IMR-90 (cell line): ENCODE measurements at regions not wholly inside any gene's neighbourhood (a gene's known extent, or its start where the extent isn't known, plus 50 kb on each side); places are given as distances from the start of the nearest gene placed in this dataset.

Experiments
- ATAC-seq: fragments of 200-7000 bp; cut with Tn5 transposase; 2 replicates; pipeline ENCODE4 v1.9.1; 2020; ENCODE audit warnings: low read depth, mild to moderate bottlenecking, moderate library complexity
- BruUV-seq: library from RNA; stranded (reverse); fragments of 400-500 nt; replicated peaks from 2 replicates; lab custom pipeline; 2021; lab: Mats Ljungman, UMichigan
- CTCF ChIA-PET: fragments of 300-600 bp; formaldehyde crosslinking; extraction: SDS; loops from one replicate; lab custom pipeline; 2021; ENCODE audit warnings: antibody characterized with exemption; lab: Yijun Ruan, JAX
- POLR2A ChIA-PET: fragments of 300-600 bp; sonication (Branson Sonifier 250); formaldehyde crosslinking; loops from one replicate; lab custom pipeline; 2022; ENCODE audit warnings: antibody characterized with exemption; ENCODE audit not compliant: unreplicated experiment; lab: Charles Lee
- DNase-seq: peaks from one replicate; pipeline ENCODE4 v3.0.0; 2013
- H2AFZ ChIP-seq: replicated peaks from 2 replicates; pipeline ENCODE3; 2013; ENCODE audit warnings: low read length, mild to moderate bottlenecking; ENCODE audit not compliant: poor library complexity
- H2AK5ac ChIP-seq: 2 replicates; pipeline ENCODE4 v1.6.1; 2013; ENCODE audit warnings: low read depth, low read length, inconsistent platforms
- H2AK9ac ChIP-seq: replicated peaks from 2 replicates; pipeline ENCODE3; 2013; ENCODE audit warnings: mild to moderate bottlenecking, low read depth, low read length, moderate library complexity; ENCODE audit not compliant: poor library complexity
- H2BK120ac ChIP-seq: 2 replicates; pipeline ENCODE4 v1.6.1; 2013; ENCODE audit warnings: low read depth, low read length, inconsistent platforms
- H2BK15ac ChIP-seq: 3 replicates; pipeline ENCODE4 v1.6.1; 2013; ENCODE audit warnings: low read depth, low read length, inconsistent platforms
- H2BK20ac ChIP-seq: 2 replicates; pipeline ENCODE4 v1.6.1; 2013; ENCODE audit warnings: low read depth, mild to moderate bottlenecking, inconsistent platforms, low read length, moderate library complexity
- H2BK5ac ChIP-seq: 2 replicates; pipeline ENCODE4 v1.6.1; 2013; ENCODE audit warnings: mild to moderate bottlenecking, low read depth, low read length, inconsistent platforms; ENCODE audit not compliant: poor library complexity, severe bottlenecking
- H3K14ac ChIP-seq: replicated peaks from 2 replicates; pipeline ENCODE4 v1.6.1; 2013; ENCODE audit warnings: low read depth, low read length, inconsistent platforms
- H3K18ac ChIP-seq: 2 replicates; pipeline ENCODE4 v1.6.1; 2013; ENCODE audit warnings: low read depth, low read length, control low read depth
- H3K23ac ChIP-seq: 2 replicates; pipeline ENCODE4 v1.6.1; 2013; ENCODE audit warnings: low read depth, low read length, inconsistent platforms
- H3K27ac ChIP-seq: 2 replicates; pipeline ENCODE4 v1.5.1; 2013; ENCODE audit warnings: mild to moderate bottlenecking, control low read depth, low read length; ENCODE audit not compliant: insufficient read depth
- H3K27me3 ChIP-seq: 2 replicates; pipeline ENCODE4 v1.6.1; 2013; ENCODE audit warnings: low read length; ENCODE audit not compliant: control insufficient read depth, insufficient read depth
- H3K36me3 ChIP-seq: 2 replicates; pipeline ENCODE4 v1.6.1; 2013; ENCODE audit warnings: low read length, mixed read lengths; ENCODE audit not compliant: control insufficient read depth, insufficient read depth
- H3K4ac ChIP-seq: 2 replicates; pipeline ENCODE4 v1.6.1; 2013; ENCODE audit warnings: low read depth, low read length, inconsistent platforms
- H3K4me1 ChIP-seq: 2 replicates; pipeline ENCODE4 v1.6.1; 2013; ENCODE audit warnings: low read length, mixed read lengths; ENCODE audit not compliant: control insufficient read depth, insufficient read depth
- H3K4me2 ChIP-seq: 2 replicates; pipeline ENCODE4 v1.6.1; 2013; ENCODE audit warnings: low read depth, mild to moderate bottlenecking, control low read depth, low read length, moderate library complexity
- H3K4me3 ChIP-seq: 2 replicates; pipeline ENCODE4 v1.5.1; 2013; ENCODE audit warnings: low read depth, mild to moderate bottlenecking, control low read depth, low read length, moderate library complexity; ENCODE audit not compliant: insufficient read depth
- H3K56ac ChIP-seq: 2 replicates; pipeline ENCODE4 v1.6.1; 2013; ENCODE audit warnings: low read length, inconsistent platforms; ENCODE audit not compliant: insufficient read depth; ENCODE audit errors: extremely low read depth
- H3K79me1 ChIP-seq, 2 experiments: 2 replicates each; pipeline ENCODE4 v1.6.1; 2013; ENCODE audit warnings: low read length in 2 of 2, inconsistent platforms in 1 of 2, low read depth in 1 of 2
- H3K9ac ChIP-seq: 2 replicates; pipeline ENCODE4 v1.6.1; 2013; ENCODE audit warnings: low read depth, low read length, control low read depth
- H3K9me1 ChIP-seq: 2 replicates; pipeline ENCODE4 v1.6.1; 2013; ENCODE audit warnings: low read length, inconsistent platforms; ENCODE audit not compliant: insufficient read depth
- H3K9me3 ChIP-seq: 2 replicates; pipeline ENCODE4 v1.6.1; 2013; ENCODE audit warnings: low read length; ENCODE audit not compliant: control insufficient read depth, insufficient read depth
- H4K20me1 ChIP-seq: 2 replicates; pipeline ENCODE4 v1.6.1; 2013; ENCODE audit warnings: low read length, inconsistent platforms; ENCODE audit not compliant: insufficient read depth
- H4K5ac ChIP-seq: 2 replicates; pipeline ENCODE4 v1.6.1; 2013; ENCODE audit warnings: mild to moderate bottlenecking, low read depth, low read length, control low read depth
- H4K8ac ChIP-seq, 2 experiments: 2 replicates each; pipeline ENCODE4 v1.6.1; 2013; ENCODE audit warnings: low read depth in 2 of 2, low read length in 2 of 2, control low read depth in 1 of 2, inconsistent platforms in 1 of 2
- H4K91ac ChIP-seq: 2 replicates; pipeline ENCODE4 v1.6.1; 2013; ENCODE audit warnings: low read depth, low read length, inconsistent platforms; ENCODE audit not compliant: insufficient read depth
- BHLHE40 ChIP-seq: fragments of 150-350 bp; IDR thresholded peaks from 2 replicates; pipeline ENCODE4 v1.6.1; 2016; ENCODE audit warnings: mild to moderate bottlenecking, low read depth, low read length
- CEBPB ChIP-seq: IDR thresholded peaks from 2 replicates; pipeline ENCODE4 v1.6.1; 2012; ENCODE audit warnings: low read depth, low read length, improper control_type of control experiment
- CHD1 ChIP-seq: IDR thresholded peaks from 2 replicates; pipeline ENCODE4 v1.6.1; 2012; ENCODE audit warnings: low read depth, low read length, improper control_type of control experiment
- ELK1 ChIP-seq: fragments of 150-350 bp; IDR thresholded peaks from 2 replicates; pipeline ENCODE4 v1.6.1; 2016; ENCODE audit warnings: low read depth, mild to moderate bottlenecking, low read length, moderate library complexity, borderline replicate concordance
- FOS ChIP-seq: fragments of 150-350 bp; IDR thresholded peaks from 2 replicates; pipeline ENCODE4 v1.6.1; 2016; ENCODE audit warnings: low read depth, low read length
- MAFK ChIP-seq: IDR thresholded peaks from 2 replicates; pipeline ENCODE4 v1.6.1; 2012; ENCODE audit warnings: low read depth, low read length, improper control_type of control experiment
- MAZ ChIP-seq: IDR thresholded peaks from 2 replicates; pipeline ENCODE4 v1.6.1; 2012; ENCODE audit warnings: low read depth, mild to moderate bottlenecking, low read length, improper control_type of control experiment, moderate library complexity, borderline replicate concordance
- MXI1 ChIP-seq: IDR thresholded peaks from 2 replicates; pipeline ENCODE4 v1.6.1; 2012; ENCODE audit warnings: low read depth, mild to moderate bottlenecking, low read length, moderate library complexity, borderline replicate concordance
- NFE2L2 ChIP-seq: fragments of 150-350 bp; IDR thresholded peaks from 2 replicates; pipeline ENCODE4 v1.6.1; 2016; ENCODE audit warnings: low read depth, mild to moderate bottlenecking, low read length
- POLR2A ChIP-seq: IDR thresholded peaks from 2 replicates; pipeline ENCODE4 v1.6.1; 2012; ENCODE audit warnings: mild to moderate bottlenecking, low read depth, low read length
- RAD21 ChIP-seq: IDR thresholded peaks from 2 replicates; pipeline ENCODE4 v1.6.1; 2012; ENCODE audit warnings: low read length, improper control_type of control experiment
- RFX5 ChIP-seq: IDR thresholded peaks from 2 replicates; pipeline ENCODE4 v1.8.0; 2012; ENCODE audit warnings: low read depth, mild to moderate bottlenecking, low read length, moderate library complexity
- SMC3 ChIP-seq: fragments of 150-350 bp; IDR thresholded peaks from 2 replicates; pipeline ENCODE4 v1.6.1; 2016; ENCODE audit warnings: low read depth, mild to moderate bottlenecking, antibody characterized with exemption, low read length, moderate library complexity
- USF2 ChIP-seq: fragments of 150-350 bp; IDR thresholded peaks from 2 replicates; pipeline ENCODE4 v1.6.1; 2017; ENCODE audit warnings: mild to moderate bottlenecking, antibody characterized with exemption, low read length, low read depth
- WGBS, 2 experiments: methylation state at CpG; one replicate each; pipeline versions ENCODE4 v1.1.5 to v1.1.7; 2013; ENCODE audit warnings: missing lambda C conversion rate in 2 of 2; ENCODE audit not compliant: insufficient read length in 1 of 2; ENCODE audit errors: extremely low coverage in 2 of 2; 5-methylcytosine and 5-hydroxymethylcytosine counted together
- dilution Hi-C: fragments of 300-500 bp; cut with HindIII; formaldehyde crosslinking; loops from one replicate; pipeline ENCODE4 v1.14.3; 2018; ENCODE audit warnings: low sequenced_read_pairs; ENCODE audit not compliant: unreplicated experiment
- in situ Hi-C: fragments of 300-500 bp; cut with MboI; formaldehyde crosslinking; loops from 3 replicates; pipeline ENCODE4 v1.14.3; 2019; ENCODE audit warnings: low sequenced_read_pairs, inconsistent platforms, mixed read lengths
- intact Hi-C: fragments of 100-400 bp; cut with micrococcal nuclease; formaldehyde crosslinking; loops from 2 replicates; pipeline ENCODE4 v1.10.0; 2022
- TF ChIP-seq, protein P1 (sequence below): conservative IDR thresholded peaks from 2 replicates; pipeline ENCODE4 v1.5.1; 2012; ENCODE audit warnings: mild to moderate bottlenecking, low read depth, low read length, improper control_type of control experiment

GRCh38 chr11:59263225-59263894 is 50.6 kb upstream of the MPEG1 start:
- ATAC-seq: no peak
- Histone ChIP-seq H2AK5ac (no peak overlapping the region), H3K56ac (no peak overlapping the region), H3K9me1 (no peaks in the 10 kb centered on the region), H3K27me3 (peaks cover 9% of the 10 kb centered on the region), H2AK9ac (no peak overlapping the region), H2BK5ac (no peak overlapping the region), H3K18ac (no peak overlapping the region), H2AFZ (peak overlapping the region; percentile 51), H2BK120ac (no peak overlapping the region), H3K36me3 (no peaks in the 10 kb centered on the region), H3K4me3 (no peak overlapping the region), H4K8ac (no peak overlapping the region), H3K27ac (no peak overlapping the region), H3K4me1 (no peaks in the 10 kb centered on the region), H3K4me2 (no peak overlapping the region), H4K5ac (no peak overlapping the region), H3K9ac (no peak overlapping the region), H3K4ac (no peak overlapping the region), H4K91ac (no peak overlapping the region), H3K9me3 (no peaks in the 10 kb centered on the region), H4K20me1 (no peaks in the 10 kb centered on the region), H2BK15ac (no peak overlapping the region), H3K23ac (no peak overlapping the region), H3K79me1 (no peaks in the 10 kb centered on the region), H3K14ac (no peak overlapping the region), H2BK20ac (no peak overlapping the region)
- dilution Hi-C loops (no loop called here), in situ Hi-C loops (no loop called here), intact Hi-C loops (no loop called here)
- CTCF ChIA-PET: no interaction called here
- TF ChIP-seq NFE2L2 (no peak), CEBPB (no peak), SMC3 (no peak), CHD1 (no peak), USF2 (no peak), RFX5 (no peak), MXI1 (no peak), MAFK (no peak), MAZ (no peak), RAD21 (no peak), POLR2A (no peak), BHLHE40 (no peak), ELK1 (no peak), FOS (no peak)
- TF ChIP-seq, protein P1, sequence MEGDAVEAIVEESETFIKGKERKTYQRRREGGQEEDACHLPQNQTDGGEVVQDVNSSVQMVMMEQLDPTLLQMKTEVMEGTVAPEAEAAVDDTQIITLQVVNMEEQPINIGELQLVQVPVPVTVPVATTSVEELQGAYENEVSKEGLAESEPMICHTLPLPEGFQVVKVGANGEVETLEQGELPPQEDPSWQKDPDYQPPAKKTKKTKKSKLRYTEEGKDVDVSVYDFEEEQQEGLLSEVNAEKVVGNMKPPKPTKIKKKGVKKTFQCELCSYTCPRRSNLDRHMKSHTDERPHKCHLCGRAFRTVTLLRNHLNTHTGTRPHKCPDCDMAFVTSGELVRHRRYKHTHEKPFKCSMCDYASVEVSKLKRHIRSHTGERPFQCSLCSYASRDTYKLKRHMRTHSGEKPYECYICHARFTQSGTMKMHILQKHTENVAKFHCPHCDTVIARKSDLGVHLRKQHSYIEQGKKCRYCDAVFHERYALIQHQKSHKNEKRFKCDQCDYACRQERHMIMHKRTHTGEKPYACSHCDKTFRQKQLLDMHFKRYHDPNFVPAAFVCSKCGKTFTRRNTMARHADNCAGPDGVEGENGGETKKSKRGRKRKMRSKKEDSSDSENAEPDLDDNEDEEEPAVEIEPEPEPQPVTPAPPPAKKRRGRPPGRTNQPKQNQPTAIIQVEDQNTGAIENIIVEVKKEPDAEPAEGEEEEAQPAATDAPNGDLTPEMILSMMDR: no peak
- no TSS peak for BruUV-seq
- WGBS, 2 experiments: 83% methylated on average over 1 of the region's 9 CpGs; no CpG with 5 or more reads in 1 of the 2 experiments
- POLR2A ChIA-PET: no interaction called here
- no peak for DNase-seq
